H1 (cell line): ENCODE measurements at regions not wholly inside any gene's neighbourhood (a gene's known extent, or its start where the extent isn't known, plus 50 kb on each side); places are given as distances from the start of the nearest gene placed in this dataset.

Experiments
- CTCF ChIA-PET: fragments of 300-600 bp; sonication (Branson Sonifier 250); formaldehyde crosslinking; loops from one replicate; lab custom pipeline; 2021; ENCODE audit not compliant: partially characterized antibody; lab: Charles Lee
- POLR2A ChIA-PET: fragments of 300-600 bp; sonication (Branson Sonifier 250); formaldehyde crosslinking; loops from one replicate; lab custom pipeline; 2021; ENCODE audit warnings: inconsistent platforms; ENCODE audit not compliant: partially characterized antibody; lab: Charles Lee
- DNase-seq, 2 experiments: peaks; one replicate each; pipeline versions ENCODE4 v3.0.0 to v3.0.0-alpha.2; 2010 to 2022; ENCODE audit warnings: low spot score in 2 of 2, low read depth in 1 of 2, mixed read lengths in 1 of 2
- FAIRE-seq: peaks from 2 replicates; lab custom pipeline; 2011; peaks lifted over from hg19 to GRCh38; lab: Jason Lieb, UNC
- H2AFZ ChIP-seq: 2 replicates; pipeline ENCODE4 v1.8.1; 2012; ENCODE audit warnings: low read length, inconsistent platforms
- H2AK5ac ChIP-seq: 2 replicates; pipeline ENCODE4 v1.6.1; 2013; ENCODE audit warnings: low read depth, low read length
- H2BK120ac ChIP-seq: replicated peaks from 2 replicates; pipeline ENCODE3; 2013; ENCODE audit warnings: low read depth, low read length, inconsistent platforms
- H2BK12ac ChIP-seq: 2 replicates; pipeline ENCODE4 v1.6.1; 2013; ENCODE audit warnings: low read depth, low read length
- H2BK15ac ChIP-seq: 2 replicates; pipeline ENCODE4 v1.6.1; 2013; ENCODE audit warnings: low read length
- H2BK20ac ChIP-seq: 2 replicates; pipeline ENCODE4 v1.6.1; 2013; ENCODE audit warnings: low read length
- H2BK5ac ChIP-seq: 2 replicates; pipeline ENCODE4 v1.6.1; 2013; ENCODE audit warnings: low read depth, low read length
- H3K14ac ChIP-seq: 2 replicates; pipeline ENCODE4 v1.6.1; 2013; ENCODE audit warnings: inconsistent platforms; ENCODE audit not compliant: insufficient read length
- H3K18ac ChIP-seq: 2 replicates; pipeline ENCODE4 v1.6.1; 2013; ENCODE audit warnings: low read length; ENCODE audit errors: extremely low read depth
- H3K23ac ChIP-seq: 2 replicates; pipeline ENCODE4 v1.6.1; 2013; ENCODE audit warnings: inconsistent platforms; ENCODE audit not compliant: insufficient read length
- H3K23me2 ChIP-seq: 2 replicates; pipeline ENCODE4 v1.6.1; 2013; ENCODE audit warnings: low read depth, low read length
- H3K27ac ChIP-seq: 2 replicates; pipeline ENCODE4 v1.6.1; 2011; ENCODE audit warnings: low read depth, low read length, inconsistent platforms
- H3K27me3 ChIP-seq, 4 experiments: replicated peaks in 1 of 4; 1 replicate in 1 of 4; 2 replicates in 3 of 4; pipeline versions ENCODE4 v1.6.1 to v1.8.1; 2011 to 2013; ENCODE audit warnings: low read length in 3 of 4, mild to moderate bottlenecking in 3 of 4, inconsistent platforms in 2 of 4, mixed read lengths in 2 of 4, moderate library complexity in 1 of 4; ENCODE audit not compliant: control insufficient read depth in 3 of 4, insufficient read depth in 3 of 4; ENCODE audit errors: extremely low read depth in 1 of 4
- H3K36me3 ChIP-seq, 4 experiments: 2 replicates each; pipeline versions ENCODE4 v1.6.1 to v1.8.1; 2011 to 2013; ENCODE audit warnings: mild to moderate bottlenecking in 4 of 4, low read length in 3 of 4, moderate library complexity in 2 of 4, control low read depth in 1 of 4, inconsistent platforms in 1 of 4; ENCODE audit not compliant: insufficient read depth in 4 of 4, control insufficient read depth in 2 of 4
- H3K4ac ChIP-seq: replicated peaks from 2 replicates; pipeline ENCODE3; 2013; ENCODE audit warnings: low read length, low read depth, mixed read lengths, inconsistent platforms; ENCODE audit not compliant: insufficient read length
- H3K4me1 ChIP-seq, 4 experiments: replicated peaks in 1 of 4; 1 replicate in 1 of 4; 2 replicates in 3 of 4; pipeline versions ENCODE4 v1.6.1 to v1.8.1; 2011 to 2013; ENCODE audit warnings: low read length in 3 of 4, inconsistent platforms in 2 of 4, mixed read lengths in 1 of 4; ENCODE audit not compliant: insufficient read depth in 4 of 4, control insufficient read depth in 3 of 4
- H3K4me2 ChIP-seq, 2 experiments: 2 replicates each; pipeline versions ENCODE4 v1.6.1 to v1.8.1; 2011 to 2013; ENCODE audit warnings: low read depth in 2 of 2, low read length in 2 of 2, control low read depth in 1 of 2, inconsistent platforms in 1 of 2, mild to moderate bottlenecking in 1 of 2; ENCODE audit not compliant: insufficient read depth in 1 of 2
- H3K4me3 ChIP-seq, 4 experiments: fragments of 200-600, 300-600 bp in 1 of 4; sonication (generic), shearing (Covaris generic), sonication (Bioruptor Twin) in 1 of 4; 2 replicates each; pipeline versions ENCODE4 v1.5.1 to v1.8.1; 2011 to 2016; ENCODE audit warnings: low read length in 4 of 4, low read depth in 3 of 4, control low read depth in 2 of 4, inconsistent platforms in 2 of 4, mild to moderate bottlenecking in 2 of 4, mixed read lengths in 1 of 4, moderate library complexity in 1 of 4; ENCODE audit not compliant: insufficient read depth in 2 of 4; ENCODE audit errors: extremely low read depth in 1 of 4
- H3K56ac ChIP-seq: replicated peaks from 2 replicates; pipeline ENCODE3; 2013; ENCODE audit warnings: low read depth, mild to moderate bottlenecking, mixed read lengths, low read length, inconsistent platforms; ENCODE audit not compliant: insufficient read length
- H3K79me1 ChIP-seq: 2 replicates; pipeline ENCODE4 v1.6.1; 2013; ENCODE audit warnings: low read depth, low read length, control low read depth
- H3K79me2 ChIP-seq, 2 experiments: 2 replicates each; pipeline versions ENCODE4 v1.6.1 to v1.8.1; 2012 to 2013; ENCODE audit warnings: low read length in 2 of 2, mild to moderate bottlenecking in 2 of 2, inconsistent platforms in 1 of 2; ENCODE audit not compliant: insufficient read depth in 2 of 2, control insufficient read depth in 1 of 2
- H3K9ac ChIP-seq, 4 experiments: replicated peaks in 1 of 4; 1 replicate in 1 of 4; 2 replicates in 3 of 4; pipeline versions ENCODE4 v1.6.1 to v1.8.1; 2011 to 2013; ENCODE audit warnings: low read depth in 3 of 4, low read length in 3 of 4, control low read depth in 2 of 4, mild to moderate bottlenecking in 2 of 4, moderate library complexity in 2 of 4, inconsistent platforms in 1 of 4; ENCODE audit errors: extremely low read depth in 1 of 4
- H3K9me3 ChIP-seq, 2 experiments: 2 replicates each; pipeline versions ENCODE4 v1.6.1 to v1.8.1; 2012 to 2013; ENCODE audit warnings: mild to moderate bottlenecking in 2 of 2, moderate library complexity in 2 of 2, control low read depth in 1 of 2, inconsistent platforms in 1 of 2, low read depth in 1 of 2, low read length in 1 of 2, mixed read lengths in 1 of 2; ENCODE audit not compliant: insufficient read depth in 2 of 2
- H4K20me1 ChIP-seq, 2 experiments: replicated peaks in 1 of 2; 2 replicates each; pipeline versions ENCODE3 to v1.8.1; 2011 to 2013; ENCODE audit warnings: inconsistent platforms in 2 of 2, low read length in 2 of 2, mild to moderate bottlenecking in 1 of 2; ENCODE audit not compliant: insufficient read depth in 2 of 2, control insufficient read depth in 1 of 2
- H4K5ac ChIP-seq: 2 replicates; pipeline ENCODE4 v1.6.1; 2013; ENCODE audit warnings: low read length, low read depth, mixed read lengths, inconsistent platforms; ENCODE audit not compliant: insufficient read length
- H4K8ac ChIP-seq: 2 replicates; pipeline ENCODE4 v1.8.0; 2013; ENCODE audit warnings: mild to moderate bottlenecking, moderate library complexity, low read length, inconsistent platforms; ENCODE audit not compliant: insufficient read depth; ENCODE audit errors: extremely low read depth
- H4K91ac ChIP-seq: replicated peaks from 2 replicates; pipeline ENCODE3; 2013; ENCODE audit warnings: low read length, mixed read lengths, inconsistent platforms; ENCODE audit not compliant: insufficient read length
- EGR1 ChIP-seq: IDR thresholded peaks from 2 replicates; pipeline ENCODE4 v1.6.1; 2011; ENCODE audit warnings: low read depth, low read length, borderline replicate concordance
- TAF1 ChIP-seq: IDR thresholded peaks from 2 replicates; pipeline ENCODE4 v1.6.1; 2011; ENCODE audit warnings: mild to moderate bottlenecking, low read depth, low read length
- WGBS, 2 experiments: shearing (Covaris generic) in 1 of 2; methylation state at CpG; one replicate each; pipeline versions ENCODE4 v1.1.6 to v1.1.7; 2013 to 2015; ENCODE audit warnings: low lambda C conversion rate in 2 of 2, mixed read lengths in 2 of 2, inconsistent platforms in 1 of 2, low coverage in 1 of 2, missing lambda C conversion rate in 1 of 2; ENCODE audit not compliant: insufficient replicate concordance in 2 of 2, insufficient coverage in 1 of 2, insufficient read length in 1 of 2; ENCODE audit errors: extremely low coverage in 1 of 2, missing lambda C conversion rate in 1 of 2; 5-methylcytosine and 5-hydroxymethylcytosine counted together

DNA sequence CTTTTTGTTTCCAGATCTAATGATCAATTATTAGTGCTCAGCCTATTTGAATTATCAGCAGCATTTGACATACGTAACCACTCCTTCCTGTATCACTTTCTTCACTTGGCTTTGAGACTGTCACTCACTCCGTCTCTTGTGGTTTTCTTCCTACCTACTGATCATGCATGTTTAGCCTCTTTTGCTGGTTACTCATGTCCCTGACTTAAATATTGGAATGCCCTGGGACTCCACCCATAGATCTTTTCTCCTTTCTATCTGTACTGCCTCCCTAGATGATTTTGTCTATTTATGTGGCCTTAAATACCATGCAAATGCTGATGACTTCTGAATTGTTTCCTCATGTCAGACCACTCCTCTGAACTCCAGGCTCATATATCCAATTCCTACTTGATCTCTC lies 57.7 kb upstream of the PDE4B start (continued):
- no peak for TF ChIP-seq EGR1

DNA sequence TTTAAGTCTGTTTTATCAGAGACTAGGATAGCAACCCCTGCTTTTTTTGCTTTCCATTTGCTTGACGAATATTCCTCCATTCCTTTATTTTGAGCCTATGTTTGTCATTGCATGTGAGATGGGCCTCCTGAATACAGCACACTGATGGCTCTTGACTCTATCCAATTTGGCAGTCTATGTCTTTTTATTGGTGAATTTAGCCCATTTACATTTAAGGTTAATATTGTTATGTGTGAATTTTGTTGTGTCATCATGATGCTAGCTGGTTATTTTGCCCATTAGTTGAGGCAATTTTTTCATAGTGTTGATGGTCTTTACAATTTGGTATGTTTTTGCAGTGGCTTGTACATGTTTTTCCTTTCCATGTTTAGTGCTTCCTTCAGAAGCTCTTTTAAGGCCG lies 50.7 kb upstream of the PDE4B start:
- H3K79me2 ChIP-seq = no peaks in the 10 kb centered on the region
- H3K4me2 ChIP-seq = no peak overlapping the region
- no peaks in the 10 kb centered on the region for H3K79me1 ChIP-seq
- no peak for FAIRE-seq
- WGBS, 2 experiments = 93% methylated on average over 2 of the region's 2 CpGs; no CpG with 5 or more reads in 1 of the 2 experiments
- no peak overlapping the region for H3K4ac ChIP-seq
- H3K36me3 ChIP-seq = no peaks in the 10 kb centered on the region
- no peak overlapping the region for H2BK20ac ChIP-seq
- H3K27me3 ChIP-seq = no peaks in the 10 kb centered on the region
- no peaks in the 10 kb centered on the region for H3K4me1 ChIP-seq
- no peak overlapping the region for H3K14ac ChIP-seq
- CTCF ChIA-PET = interaction anchor here (0.6 to 1.4 kb wide), 2 partner anchors 10 to 202 kb away, joined by 3 to 4 read pairs; no protein-coding TSS in a partner anchor
- no peak overlapping the region for H4K91ac ChIP-seq
- H2BK5ac ChIP-seq = no peak overlapping the region
- H4K8ac ChIP-seq = no peak overlapping the region
- H3K56ac ChIP-seq = no peak overlapping the region
- H3K18ac ChIP-seq = no peak overlapping the region
- H2BK120ac ChIP-seq = no peak overlapping the region
- no peak overlapping the region for H2BK12ac ChIP-seq
- H3K27ac ChIP-seq = no peak overlapping the region
- H3K4me3 ChIP-seq = no peak overlapping the region
- no peak for DNase-seq
- H2AFZ ChIP-seq = no peak overlapping the region
- no peaks in the 10 kb centered on the region for H3K23me2 ChIP-seq
- no peak overlapping the region for H2BK15ac ChIP-seq
- H4K5ac ChIP-seq = no peak overlapping the region
- no peak overlapping the region for H3K23ac ChIP-seq
- no peaks in the 10 kb centered on the region for H4K20me1 ChIP-seq
- no peak overlapping the region for H2AK5ac ChIP-seq
- no peak overlapping the region for H3K9ac ChIP-seq
- no peak for TF ChIP-seq TAF1
- TF ChIP-seq, all 59 proteins: peak for 0
- peaks cover 15 to 16% of the 10 kb centered on the region in 2 experiments for H3K9me3 ChIP-seq
- POLR2A ChIA-PET = no interaction called here
